GM23338 (cell line): ENCODE measurements at regions not wholly inside any gene's neighbourhood (a gene's known extent, or its start where the extent isn't known, plus 50 kb on each side); places are given as distances from the start of the nearest gene placed in this dataset.

Experiments used
- POLR2AphosphoS5 ChIP-seq: IDR thresholded peaks from 2 replicates; pipeline ENCODE4 v1.6.1; 2016; ENCODE audit warnings: antibody characterized with exemption, low read depth
- TF ChIP-seq, protein P1 (sequence below), 2 experiments: fragments of 200-600 bp in 1 of 2; sonication (generic) in 1 of 2; conservative IDR thresholded peaks; 2 replicates each; pipeline versions ENCODE4 v1.5.1 to v1.6.1; 2016 to 2017; ENCODE audit warnings: antibody characterized with exemption in 2 of 2, low read depth in 2 of 2, mild to moderate bottlenecking in 2 of 2, moderate library complexity in 1 of 2
- TF ChIP-seq, protein P2 (sequence below): IDR thresholded peaks from one replicate; pipeline ENCODE4 v1.6.1; 2018; ENCODE audit warnings: antibody characterized with exemption; ENCODE audit not compliant: unreplicated experiment

DNA sequence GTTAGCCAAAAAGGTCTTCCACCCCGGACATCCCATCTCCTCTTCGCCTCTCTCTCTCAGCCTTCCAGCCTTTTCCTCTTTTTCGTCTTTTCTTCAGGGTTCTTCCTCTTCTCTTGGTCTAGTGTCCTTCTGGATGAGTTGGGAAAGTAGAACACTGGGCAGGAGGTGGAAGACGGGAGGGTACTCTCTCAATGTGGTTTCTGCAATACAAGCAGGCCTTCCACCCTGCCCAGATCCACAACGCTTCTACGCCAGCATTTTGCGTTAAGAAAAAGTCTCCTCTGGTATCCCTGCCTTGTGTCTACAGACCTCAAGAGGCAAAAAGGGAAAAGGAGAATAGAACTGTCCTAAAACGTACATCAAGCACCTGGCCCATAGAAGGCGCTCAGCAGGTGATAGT lies 587.8 kb downstream of the BNC2 start:
- TF ChIP-seq, protein P1, sequence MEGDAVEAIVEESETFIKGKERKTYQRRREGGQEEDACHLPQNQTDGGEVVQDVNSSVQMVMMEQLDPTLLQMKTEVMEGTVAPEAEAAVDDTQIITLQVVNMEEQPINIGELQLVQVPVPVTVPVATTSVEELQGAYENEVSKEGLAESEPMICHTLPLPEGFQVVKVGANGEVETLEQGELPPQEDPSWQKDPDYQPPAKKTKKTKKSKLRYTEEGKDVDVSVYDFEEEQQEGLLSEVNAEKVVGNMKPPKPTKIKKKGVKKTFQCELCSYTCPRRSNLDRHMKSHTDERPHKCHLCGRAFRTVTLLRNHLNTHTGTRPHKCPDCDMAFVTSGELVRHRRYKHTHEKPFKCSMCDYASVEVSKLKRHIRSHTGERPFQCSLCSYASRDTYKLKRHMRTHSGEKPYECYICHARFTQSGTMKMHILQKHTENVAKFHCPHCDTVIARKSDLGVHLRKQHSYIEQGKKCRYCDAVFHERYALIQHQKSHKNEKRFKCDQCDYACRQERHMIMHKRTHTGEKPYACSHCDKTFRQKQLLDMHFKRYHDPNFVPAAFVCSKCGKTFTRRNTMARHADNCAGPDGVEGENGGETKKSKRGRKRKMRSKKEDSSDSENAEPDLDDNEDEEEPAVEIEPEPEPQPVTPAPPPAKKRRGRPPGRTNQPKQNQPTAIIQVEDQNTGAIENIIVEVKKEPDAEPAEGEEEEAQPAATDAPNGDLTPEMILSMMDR (conservative IDR thresholded peaks at IDR 0.05; ENCODE audit: low read depth in 2 of 2) = peak in 1 of 2 experiments; percentile 10; a peak in 1 of 4 replicates
- TF ChIP-seq POLR2AphosphoS5 = no peak
- TF ChIP-seq, protein P2, sequence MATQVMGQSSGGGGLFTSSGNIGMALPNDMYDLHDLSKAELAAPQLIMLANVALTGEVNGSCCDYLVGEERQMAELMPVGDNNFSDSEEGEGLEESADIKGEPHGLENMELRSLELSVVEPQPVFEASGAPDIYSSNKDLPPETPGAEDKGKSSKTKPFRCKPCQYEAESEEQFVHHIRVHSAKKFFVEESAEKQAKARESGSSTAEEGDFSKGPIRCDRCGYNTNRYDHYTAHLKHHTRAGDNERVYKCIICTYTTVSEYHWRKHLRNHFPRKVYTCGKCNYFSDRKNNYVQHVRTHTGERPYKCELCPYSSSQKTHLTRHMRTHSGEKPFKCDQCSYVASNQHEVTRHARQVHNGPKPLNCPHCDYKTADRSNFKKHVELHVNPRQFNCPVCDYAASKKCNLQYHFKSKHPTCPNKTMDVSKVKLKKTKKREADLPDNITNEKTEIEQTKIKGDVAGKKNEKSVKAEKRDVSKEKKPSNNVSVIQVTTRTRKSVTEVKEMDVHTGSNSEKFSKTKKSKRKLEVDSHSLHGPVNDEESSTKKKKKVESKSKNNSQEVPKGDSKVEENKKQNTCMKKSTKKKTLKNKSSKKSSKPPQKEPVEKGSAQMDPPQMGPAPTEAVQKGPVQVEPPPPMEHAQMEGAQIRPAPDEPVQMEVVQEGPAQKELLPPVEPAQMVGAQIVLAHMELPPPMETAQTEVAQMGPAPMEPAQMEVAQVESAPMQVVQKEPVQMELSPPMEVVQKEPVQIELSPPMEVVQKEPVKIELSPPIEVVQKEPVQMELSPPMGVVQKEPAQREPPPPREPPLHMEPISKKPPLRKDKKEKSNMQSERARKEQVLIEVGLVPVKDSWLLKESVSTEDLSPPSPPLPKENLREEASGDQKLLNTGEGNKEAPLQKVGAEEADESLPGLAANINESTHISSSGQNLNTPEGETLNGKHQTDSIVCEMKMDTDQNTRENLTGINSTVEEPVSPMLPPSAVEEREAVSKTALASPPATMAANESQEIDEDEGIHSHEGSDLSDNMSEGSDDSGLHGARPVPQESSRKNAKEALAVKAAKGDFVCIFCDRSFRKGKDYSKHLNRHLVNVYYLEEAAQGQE = no peak
